Fibroblast of peridontal ligament (primary cell): ENCODE measurements at regions not wholly inside any gene's neighbourhood (a gene's known extent, or its start where the extent isn't known, plus 50 kb on each side); places are given as distances from the start of the nearest gene placed in this dataset.

Source experiments
- DNase-seq: peaks from one replicate; pipeline ENCODE4 v3.0.0-alpha.2; 2010; ENCODE audit errors: extremely low read depth

- DNase-seq: no peak
Observed at GRCh38 chr13:95352486-95352885, 51.2 kb upstream of the ABCC4 start.

- no peak for DNase-seq
Observed at GRCh38 chr13:95354156-95354555, 52.9 kb upstream of the ABCC4 start.

GRCh38 chr13:95354680-95355487, 53.6 kb upstream of the ABCC4 start:
- no peak for DNase-seq

GRCh38 chr13:95355494-95355893, 54.2 kb upstream of the ABCC4 start:
- peak; percentile 13 for DNase-seq

- no peak for DNase-seq
Observed at GRCh38 chr13:95356916-95357315, 55.7 kb upstream of the ABCC4 start.

- no peak for DNase-seq
Observed at GRCh38 chr13:95357875-95358274, 56.6 kb upstream of the ABCC4 start.

GRCh38 chr13:95360052-95360451, 58.8 kb upstream of the ABCC4 start:
- no peak for DNase-seq

GRCh38 chr13:95360464-95361097, 59.3 kb upstream of the ABCC4 start:
- DNase-seq: no peak

GRCh38 chr13:95361686-95362085, 60.4 kb upstream of the ABCC4 start:
- DNase-seq: no peak

GRCh38 chr13:95362666-95363065, 61.4 kb upstream of the ABCC4 start:
- no peak for DNase-seq

GRCh38 chr13:95367309-95367843, 66.1 kb upstream of the ABCC4 start:
- DNase-seq: no peak

GRCh38 chr13:95368998-95369397, 67.7 kb upstream of the ABCC4 start:
- DNase-seq: no peak

GRCh38 chr13:95375706-95376105, 74.5 kb upstream of the ABCC4 start:
- DNase-seq: no peak

GRCh38 chr13:95378603-95379002, 77.4 kb upstream of the ABCC4 start:
- DNase-seq: no peak

GRCh38 chr13:95380468-95381211, 79.4 kb upstream of the ABCC4 start:
- peak; percentile 89 for DNase-seq

GRCh38 chr13:95381212-95381527, 79.9 kb upstream of the ABCC4 start:
- DNase-seq: no peak

GRCh38 chr13:95382411-95382810, 81.2 kb upstream of the ABCC4 start:
- no peak for DNase-seq

- no peak for DNase-seq
Observed at GRCh38 chr13:95382916-95383315, 81.7 kb upstream of the ABCC4 start.

GRCh38 chr13:95385373-95385772, 84.1 kb upstream of the ABCC4 start:
- DNase-seq: no peak

- no peak for DNase-seq
Observed at GRCh38 chr13:95385798-95386197, 84.5 kb upstream of the ABCC4 start.

- DNase-seq: no peak
Observed at GRCh38 chr13:95386370-95386769, 85.1 kb upstream of the ABCC4 start.

GRCh38 chr13:95387733-95388207, 86.5 kb upstream of the ABCC4 start:
- peak; percentile 45 for DNase-seq
